Peyer's patch (tissue), 4 donors: ENCODE measurements at regions not wholly inside any gene's neighbourhood (a gene's known extent, or its start where the extent isn't known, plus 50 kb on each side); places are given as distances from the start of the nearest gene placed in this dataset.

Source experiments
- DNase-seq, 3 donors: peaks; one replicate each; pipeline ENCODE4 v3.0.0-alpha.2; 2017 to 2019
- H3K27ac ChIP-seq, 4 donors: fragments of 200-600 bp; sonication (generic); one replicate each; pipeline ENCODE4 v1.5.1; 2016 to 2019
- H3K27me3 ChIP-seq, 2 donors: fragments of 200-600 bp; sonication (generic); one replicate each; pipeline ENCODE4 v1.5.1; 2019
- H3K36me3 ChIP-seq, 3 donors: fragments of 200-600 bp; sonication (generic); one replicate each; pipeline ENCODE4 v1.5.1; 2016 to 2019
- H3K4me1 ChIP-seq, 4 donors: fragments of 200-600 bp; sonication (generic); one replicate each; pipeline ENCODE4 v1.5.1; 2016 to 2019
- H3K4me3 ChIP-seq, 4 donors: fragments of 200-600 bp; sonication (generic); 1 replicate in 3 of 4; 2 replicates in 1 of 4; pipeline ENCODE4 v1.5.1; 2016 to 2019; ENCODE audit warnings: mild to moderate bottlenecking in 1 of 4
- H3K9me3 ChIP-seq, 4 donors: fragments of 200-600 bp; sonication (generic); one replicate each; pipeline ENCODE4 v1.5.1; 2016 to 2019; ENCODE audit warnings: mild to moderate bottlenecking in 1 of 4
- POLR2A ChIP-seq, 2 donors: fragments of 450-650 bp; IDR thresholded peaks; one replicate each; pipeline ENCODE4 v1.5.1; 2017; ENCODE audit warnings: antibody characterized with exemption in 2 of 2, mild to moderate bottlenecking in 2 of 2, moderate library complexity in 2 of 2
- TF ChIP-seq, protein P1 (sequence below), 6 experiments: fragments of 450-650 bp in 4 of 6; fragments of 200-600 bp in 2 of 6; sonication (generic) in 1 of 6; IDR thresholded peaks; one replicate each; pipeline ENCODE4 v1.5.1; 2017 to 2019; ENCODE audit warnings: antibody characterized with exemption in 6 of 6, mild to moderate bottlenecking in 3 of 6, moderate library complexity in 1 of 6

DNA sequence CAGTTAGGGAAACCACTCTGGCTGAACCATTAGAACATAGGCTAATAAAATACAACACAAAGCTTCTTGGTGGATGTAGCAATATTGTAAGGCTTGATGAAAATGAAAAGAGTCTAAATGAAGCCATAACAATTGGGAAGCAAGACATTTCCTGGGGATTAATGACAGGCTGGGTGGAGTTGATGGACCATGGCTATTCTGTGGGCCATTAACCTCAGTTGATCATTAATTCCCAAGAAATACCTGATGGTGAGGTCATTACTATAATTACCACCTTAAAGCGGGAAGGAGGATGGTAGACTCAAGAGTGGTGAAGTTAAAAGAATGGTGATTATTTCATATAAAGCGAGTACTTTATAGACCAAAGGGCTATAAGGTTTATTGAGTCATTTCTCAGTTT is 455.8 kb upstream of the MAP3K7 start:
- H3K27me3 ChIP-seq = no peaks in the 10 kb centered on the region
- H3K9me3 ChIP-seq = no peaks in the 10 kb centered on the region
- no peaks in the 10 kb centered on the region for H3K36me3 ChIP-seq
- DNase-seq = no peak
- no peak overlapping the region for H3K27ac ChIP-seq
- no peak overlapping the region for H3K4me3 ChIP-seq
- no peaks in the 10 kb centered on the region for H3K4me1 ChIP-seq
- no peak for TF ChIP-seq POLR2A (IDR thresholded peaks at IDR 0.05)
- TF ChIP-seq, protein P1, sequence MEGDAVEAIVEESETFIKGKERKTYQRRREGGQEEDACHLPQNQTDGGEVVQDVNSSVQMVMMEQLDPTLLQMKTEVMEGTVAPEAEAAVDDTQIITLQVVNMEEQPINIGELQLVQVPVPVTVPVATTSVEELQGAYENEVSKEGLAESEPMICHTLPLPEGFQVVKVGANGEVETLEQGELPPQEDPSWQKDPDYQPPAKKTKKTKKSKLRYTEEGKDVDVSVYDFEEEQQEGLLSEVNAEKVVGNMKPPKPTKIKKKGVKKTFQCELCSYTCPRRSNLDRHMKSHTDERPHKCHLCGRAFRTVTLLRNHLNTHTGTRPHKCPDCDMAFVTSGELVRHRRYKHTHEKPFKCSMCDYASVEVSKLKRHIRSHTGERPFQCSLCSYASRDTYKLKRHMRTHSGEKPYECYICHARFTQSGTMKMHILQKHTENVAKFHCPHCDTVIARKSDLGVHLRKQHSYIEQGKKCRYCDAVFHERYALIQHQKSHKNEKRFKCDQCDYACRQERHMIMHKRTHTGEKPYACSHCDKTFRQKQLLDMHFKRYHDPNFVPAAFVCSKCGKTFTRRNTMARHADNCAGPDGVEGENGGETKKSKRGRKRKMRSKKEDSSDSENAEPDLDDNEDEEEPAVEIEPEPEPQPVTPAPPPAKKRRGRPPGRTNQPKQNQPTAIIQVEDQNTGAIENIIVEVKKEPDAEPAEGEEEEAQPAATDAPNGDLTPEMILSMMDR (IDR thresholded peaks at IDR 0.05) = no peak

DNA sequence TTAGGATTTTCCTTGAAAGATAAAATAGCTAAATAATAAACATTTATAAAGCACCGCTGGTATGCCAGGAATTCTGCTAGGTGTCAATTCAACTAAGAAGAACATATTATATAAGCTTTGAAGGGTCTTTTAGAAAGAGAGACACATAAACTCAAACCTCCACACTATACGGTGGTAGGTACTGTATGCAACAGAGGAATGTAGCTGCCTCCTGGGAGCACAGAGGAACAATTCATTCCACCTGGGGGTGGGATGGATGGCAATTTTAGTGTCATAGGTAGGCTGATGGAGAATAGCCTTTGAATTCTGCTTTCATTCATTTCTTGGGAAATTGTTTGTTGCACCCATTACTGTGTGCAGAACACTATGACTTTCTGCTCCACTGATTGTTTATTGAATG is 447.1 kb upstream of the MAP3K7 start:
- Histone ChIP-seq H3K27me3 (no peaks in the 10 kb centered on the region), H3K36me3 (no peaks in the 10 kb centered on the region), H3K4me1 (no peaks in the 10 kb centered on the region), H3K9me3 (no peaks in the 10 kb centered on the region), H3K4me3 (no peak overlapping the region), H3K27ac (no peak overlapping the region)
- DNase-seq = no peak
- no peak for TF ChIP-seq POLR2A (IDR thresholded peaks at IDR 0.05)
- TF ChIP-seq, protein P1 (IDR thresholded peaks at IDR 0.05) = no peak

DNA sequence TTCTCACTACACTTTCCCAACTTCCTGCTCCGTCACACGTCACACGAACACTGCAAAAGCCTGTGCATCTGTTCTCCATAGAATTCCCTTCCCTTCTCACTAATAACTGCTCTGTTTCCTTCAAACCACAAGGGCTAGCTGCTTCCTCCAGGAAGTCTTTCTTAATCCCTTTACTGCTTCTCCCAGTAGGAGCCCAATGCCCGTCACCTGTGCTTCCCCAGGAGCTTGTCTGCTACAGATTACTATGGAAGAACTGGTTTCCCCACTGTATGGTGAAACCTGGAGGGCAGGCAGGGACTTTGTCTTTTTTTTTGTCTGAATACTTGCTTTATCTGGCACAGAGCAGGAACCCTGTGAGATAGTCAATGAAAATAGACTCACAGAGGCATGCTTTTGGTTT is 444.7 kb upstream of the MAP3K7 start:
- no peaks in the 10 kb centered on the region for H3K36me3 ChIP-seq
- H3K4me1 ChIP-seq = no peaks in the 10 kb centered on the region
- no peaks in the 10 kb centered on the region for H3K9me3 ChIP-seq
- no peaks in the 10 kb centered on the region for H3K27me3 ChIP-seq
- no peak overlapping the region for H3K27ac ChIP-seq
- TF ChIP-seq, protein P1 (IDR thresholded peaks at IDR 0.05) = no peak
- TF ChIP-seq POLR2A (IDR thresholded peaks at IDR 0.05) = no peak
- DNase-seq = no peak
- H3K4me3 ChIP-seq = no peak overlapping the region

DNA sequence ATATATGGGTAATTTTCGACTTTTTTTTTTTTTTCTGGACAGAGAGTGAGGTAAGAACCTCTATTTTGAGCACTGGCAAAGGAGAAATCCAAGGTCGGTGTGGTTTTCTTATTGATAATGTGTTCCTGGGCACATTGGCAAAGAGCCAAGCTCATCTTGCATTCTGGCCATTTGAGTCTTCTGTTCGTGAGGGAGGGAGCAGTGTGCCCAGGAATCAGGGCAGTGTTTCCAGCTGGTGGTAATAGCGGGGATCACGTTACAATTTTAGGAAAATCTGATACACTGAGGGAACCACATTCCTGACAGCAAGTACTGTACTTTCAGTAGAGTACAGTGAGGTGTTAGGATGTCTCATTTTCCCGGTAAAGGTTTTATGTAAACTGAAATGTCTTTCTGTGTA is 442.3 kb upstream of the MAP3K7 start:
- Histone ChIP-seq H3K27ac (no peak overlapping the region), H3K9me3 (no peaks in the 10 kb centered on the region), H3K4me1 (no peaks in the 10 kb centered on the region), H3K36me3 (no peaks in the 10 kb centered on the region), H3K27me3 (no peaks in the 10 kb centered on the region), H3K4me3 (no peak overlapping the region)
- DNase-seq = no peak
- no peak for TF ChIP-seq POLR2A (IDR thresholded peaks at IDR 0.05)
- TF ChIP-seq, protein P1 (IDR thresholded peaks at IDR 0.05) = no peak

DNA sequence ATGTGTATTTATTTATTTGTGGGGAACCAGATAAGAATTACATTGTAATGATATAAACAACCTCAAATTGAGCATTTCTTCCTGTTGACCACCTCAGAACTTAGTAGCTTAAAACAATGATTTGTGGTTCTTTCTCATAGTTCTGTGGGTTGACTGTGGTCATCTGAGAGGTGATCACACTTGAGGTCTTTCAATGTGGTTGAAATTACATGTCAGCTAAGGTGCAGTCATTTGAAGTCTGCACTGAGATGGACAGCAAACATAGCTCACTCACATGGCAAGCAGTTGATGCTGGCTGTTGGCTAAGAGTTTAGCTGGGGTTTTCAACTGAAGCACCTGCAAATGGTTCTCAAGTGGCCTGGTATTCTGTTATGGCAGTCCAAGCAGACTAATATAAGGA is 436.7 kb upstream of the MAP3K7 start:
- Histone ChIP-seq H3K36me3 (no peaks in the 10 kb centered on the region), H3K27me3 (no peaks in the 10 kb centered on the region), H3K4me3 (no peak overlapping the region), H3K27ac (no peak overlapping the region), H3K4me1 (no peaks in the 10 kb centered on the region), H3K9me3 (no peaks in the 10 kb centered on the region)
- TF ChIP-seq, protein P1 (IDR thresholded peaks at IDR 0.05) = no peak
- TF ChIP-seq POLR2A (IDR thresholded peaks at IDR 0.05) = no peak
- DNase-seq = no peak

DNA sequence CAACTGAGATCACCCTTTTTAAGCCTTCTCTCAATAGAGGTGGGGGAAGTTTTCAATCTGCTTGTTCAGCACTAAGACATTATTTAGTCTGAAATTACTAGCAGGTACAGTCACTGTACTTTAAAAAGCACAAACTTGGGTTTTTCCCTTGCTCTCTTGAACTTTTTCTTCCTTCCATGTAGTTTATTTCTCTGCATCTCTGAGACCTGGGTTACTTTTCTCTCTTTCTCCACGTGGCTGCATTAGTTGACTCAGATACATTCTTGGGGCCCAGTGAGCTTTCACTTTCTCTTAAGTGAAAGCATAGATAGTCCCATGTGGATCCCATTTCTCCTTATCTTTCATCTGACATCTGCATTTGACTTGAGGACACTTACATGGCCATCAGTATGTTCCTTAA is 433.9 kb upstream of the MAP3K7 start:
- DNase-seq = no peak
- no peak overlapping the region for H3K4me3 ChIP-seq
- TF ChIP-seq, protein P1 (IDR thresholded peaks at IDR 0.05) = no peak
- H3K4me1 ChIP-seq = no peaks in the 10 kb centered on the region
- H3K27me3 ChIP-seq = no peaks in the 10 kb centered on the region
- no peaks in the 10 kb centered on the region for H3K36me3 ChIP-seq
- H3K9me3 ChIP-seq = no peaks in the 10 kb centered on the region
- no peak overlapping the region for H3K27ac ChIP-seq
